ENCODE measurements at regions not wholly inside any gene's neighbourhood (a gene's known extent, or its start where the extent isn't known, plus 50 kb on each side); places are given as distances from the start of the nearest gene placed in this dataset.

- no TSS peak for BruUV-seq (replicated peaks)
- Histone ChIP-seq H2AFZ (ENCODE audit: low read length) (no peak overlapping the region), H3K9me3 (ENCODE audit: low read length) (no peaks in the 10 kb centered on the region), H3K4me3 (ENCODE audit: low read depth, low read length, poor library complexity, severe bottlenecking) (no peak overlapping the region), H4K20me1 (ENCODE audit: insufficient read depth, low read length) (no peaks in the 10 kb centered on the region), H3K36me3 (ENCODE audit: insufficient read depth, low read length) (no peaks in the 10 kb centered on the region), H3K9me2 (ENCODE audit: insufficient read depth, low read length) (no peaks in the 10 kb centered on the region), H3K27ac (ENCODE audit: low read depth, low read length, poor library complexity, severe bottlenecking) (no peak overlapping the region), H3K4me1 (ENCODE audit: insufficient read depth, low read length, poor library complexity, severe bottlenecking) (no peaks in the 10 kb centered on the region), H3K4me2 (ENCODE audit: low read length) (no peak overlapping the region), H3K79me2 (ENCODE audit: insufficient read depth, low read depth, low read length) (no peaks in the 10 kb centered on the region)
- POLR2A ChIA-PET, result interaction anchor here (0.6 to 2.1 kb wide), 2 partner anchors 19 to 168 kb away, joined by 3 to 6 read pairs; no protein-coding TSS in a partner anchor
- TF ChIP-seq CTCF (conservative IDR thresholded peaks at IDR 0.05; ENCODE audit: low read length) (no peak), EZH2phosphoT487 (IDR thresholded peaks at IDR 0.05; ENCODE audit: borderline replicate concordance, low read depth, low read length) (no peak)
- no peak for DNase-seq (ENCODE audit: low spot score)
- CTCF ChIA-PET (ENCODE audit: unreplicated experiment), result no interaction called here
- intact Hi-C loops (cut with micrococcal nuclease; ENCODE audit: unreplicated experiment), result no loop called here
These were observed 289.5 kb upstream of the GRM7 start for GRCh38 chr3:6571448-6571847.

GRCh38 chr3:6577584-6577983 is 283.3 kb upstream of the GRM7 start:
- Histone ChIP-seq H3K4me2 (ENCODE audit: low read length) (no peak overlapping the region), H3K9me3 (ENCODE audit: low read length) (no peaks in the 10 kb centered on the region), H4K20me1 (ENCODE audit: insufficient read depth, low read length) (no peaks in the 10 kb centered on the region), H3K79me2 (ENCODE audit: insufficient read depth, low read depth, low read length) (no peaks in the 10 kb centered on the region), H3K4me3 (ENCODE audit: low read depth, low read length, poor library complexity, severe bottlenecking) (no peak overlapping the region), H3K27ac (ENCODE audit: low read depth, low read length, poor library complexity, severe bottlenecking) (no peak overlapping the region), H3K4me1 (ENCODE audit: insufficient read depth, low read length, poor library complexity, severe bottlenecking) (no peaks in the 10 kb centered on the region), H3K9me2 (ENCODE audit: insufficient read depth, low read length) (no peaks in the 10 kb centered on the region), H3K36me3 (ENCODE audit: insufficient read depth, low read length) (no peaks in the 10 kb centered on the region), H2AFZ (ENCODE audit: low read length) (no peak overlapping the region)
- DNase-seq (ENCODE audit: low spot score), result no peak
- CTCF ChIA-PET (ENCODE audit: unreplicated experiment), result no interaction called here
- no TSS peak for BruUV-seq (replicated peaks)
- POLR2A ChIA-PET, result no interaction called here
- no peak for TF ChIP-seq CTCF (conservative IDR thresholded peaks at IDR 0.05; ENCODE audit: low read length)
- no peak for TF ChIP-seq EZH2phosphoT487 (IDR thresholded peaks at IDR 0.05; ENCODE audit: borderline replicate concordance, low read depth, low read length)
- intact Hi-C loops (cut with micrococcal nuclease; ENCODE audit: unreplicated experiment), result no loop called here

GRCh38 chr3:6578526-6578925 is 282.4 kb upstream of the GRM7 start:
- no peak for TF ChIP-seq EZH2phosphoT487 (IDR thresholded peaks at IDR 0.05; ENCODE audit: borderline replicate concordance, low read depth, low read length)
- TF ChIP-seq CTCF (conservative IDR thresholded peaks at IDR 0.05; ENCODE audit: low read length), result no peak
- Histone ChIP-seq H3K4me2 (ENCODE audit: low read length) (no peak overlapping the region), H3K4me1 (ENCODE audit: insufficient read depth, low read length, poor library complexity, severe bottlenecking) (no peaks in the 10 kb centered on the region), H4K20me1 (ENCODE audit: insufficient read depth, low read length) (no peaks in the 10 kb centered on the region), H3K4me3 (ENCODE audit: low read depth, low read length, poor library complexity, severe bottlenecking) (no peak overlapping the region), H3K9me2 (ENCODE audit: insufficient read depth, low read length) (no peaks in the 10 kb centered on the region), H3K36me3 (ENCODE audit: insufficient read depth, low read length) (no peaks in the 10 kb centered on the region), H3K9me3 (ENCODE audit: low read length) (no peaks in the 10 kb centered on the region), H2AFZ (ENCODE audit: low read length) (no peak overlapping the region), H3K79me2 (ENCODE audit: insufficient read depth, low read depth, low read length) (no peaks in the 10 kb centered on the region), H3K27ac (ENCODE audit: low read depth, low read length, poor library complexity, severe bottlenecking) (no peak overlapping the region)
- ChIA-PET CTCF (ENCODE audit: unreplicated experiment) (no interaction called here), POLR2A (no interaction called here)
- DNase-seq (ENCODE audit: low spot score), result no peak
- intact Hi-C loops (cut with micrococcal nuclease; ENCODE audit: unreplicated experiment), result no loop called here
- BruUV-seq (replicated peaks), result no TSS peak

All from OCI-LY7 (cell line).